Anterior cingulate cortex (tissue), 58 donors: ENCODE measurements at regions not wholly inside any gene's neighbourhood (a gene's known extent, or its start where the extent isn't known, plus 50 kb on each side); places are given as distances from the start of the nearest gene placed in this dataset.
"Not testable (repeated sequence)": the region's sequence is repeated elsewhere in the genome, so short reads cannot be mapped to it uniquely, and the experiment has no call there.

Experiments used
- DNase-seq, 58 donors: peaks; one replicate each; lab custom pipeline; 2025; lab: John Stamatoyannopoulos, UW

DNA sequence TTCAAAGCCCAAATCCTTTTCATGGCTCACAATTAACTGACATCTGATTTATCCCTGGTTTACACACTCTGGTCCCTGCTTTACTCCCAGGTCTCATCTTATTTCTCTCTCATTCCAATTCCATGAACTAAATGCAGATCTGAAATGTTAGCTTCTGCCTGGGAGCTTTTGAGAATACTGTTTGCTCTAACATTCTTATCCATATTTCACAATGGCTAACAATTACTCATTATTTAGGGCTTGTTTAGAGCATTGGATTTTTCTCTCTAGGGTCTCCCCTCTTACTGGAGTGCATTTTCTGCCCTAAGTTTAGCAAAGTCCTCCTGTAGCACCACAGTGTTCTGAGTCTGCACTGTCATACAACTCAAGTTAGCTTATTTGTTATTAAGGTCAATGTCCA, 121.5 kb upstream of the HCRTR2 start:
- DNase-seq, result no peak

DNA sequence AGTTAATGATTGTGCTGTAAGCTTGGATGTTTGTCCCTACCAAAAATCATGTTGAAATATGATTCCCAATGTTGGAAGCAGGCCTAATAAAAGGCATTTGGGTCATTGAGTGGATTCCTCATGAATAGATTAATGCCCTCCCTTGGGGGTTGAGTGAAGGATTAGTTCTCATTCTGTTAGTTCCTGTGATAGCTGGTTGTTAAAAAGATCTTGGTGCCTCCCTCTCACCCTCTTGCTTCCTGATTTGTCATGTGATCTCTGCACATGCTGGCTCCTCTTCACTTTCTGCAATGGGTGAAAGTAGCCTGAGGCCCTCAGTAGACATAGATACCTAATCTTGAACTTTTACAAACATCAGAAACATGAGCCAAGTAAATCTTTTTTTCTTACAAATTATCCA, 115.6 kb upstream of the HCRTR2 start:
- no peak for DNase-seq

DNA sequence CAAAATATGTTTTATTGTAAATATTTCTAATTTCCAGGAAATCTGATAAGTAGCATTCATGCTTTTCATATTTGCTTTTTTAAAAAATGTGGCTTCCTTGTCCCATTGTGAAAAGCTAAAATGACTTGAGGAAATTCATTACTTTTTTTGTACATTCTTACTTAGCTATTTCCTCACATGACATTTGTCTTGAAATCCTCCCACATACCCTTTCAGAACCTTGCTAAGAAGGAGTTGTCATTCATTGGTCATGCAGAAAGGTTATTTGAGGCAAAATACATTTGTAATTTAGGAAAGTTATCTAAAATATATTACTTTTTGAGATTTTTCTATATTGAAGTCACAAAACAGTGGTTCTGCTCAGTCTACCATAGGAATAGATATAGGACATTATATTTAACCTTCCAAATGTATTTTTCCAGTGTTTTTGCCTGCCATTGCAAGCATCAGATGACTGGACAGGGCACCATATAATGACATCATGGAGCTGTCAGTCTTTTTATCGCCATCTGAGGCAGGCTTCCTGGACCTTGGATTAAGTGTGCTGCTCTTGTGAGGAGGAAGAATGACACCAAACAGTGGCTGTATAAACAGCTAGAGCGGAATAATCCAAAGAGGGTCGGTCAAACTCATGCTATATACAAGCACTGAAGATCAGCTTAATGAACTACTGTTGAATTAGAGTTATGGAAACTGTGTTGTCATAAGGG, 109.4 kb upstream of the HCRTR2 start:
- no peak for DNase-seq

DNA sequence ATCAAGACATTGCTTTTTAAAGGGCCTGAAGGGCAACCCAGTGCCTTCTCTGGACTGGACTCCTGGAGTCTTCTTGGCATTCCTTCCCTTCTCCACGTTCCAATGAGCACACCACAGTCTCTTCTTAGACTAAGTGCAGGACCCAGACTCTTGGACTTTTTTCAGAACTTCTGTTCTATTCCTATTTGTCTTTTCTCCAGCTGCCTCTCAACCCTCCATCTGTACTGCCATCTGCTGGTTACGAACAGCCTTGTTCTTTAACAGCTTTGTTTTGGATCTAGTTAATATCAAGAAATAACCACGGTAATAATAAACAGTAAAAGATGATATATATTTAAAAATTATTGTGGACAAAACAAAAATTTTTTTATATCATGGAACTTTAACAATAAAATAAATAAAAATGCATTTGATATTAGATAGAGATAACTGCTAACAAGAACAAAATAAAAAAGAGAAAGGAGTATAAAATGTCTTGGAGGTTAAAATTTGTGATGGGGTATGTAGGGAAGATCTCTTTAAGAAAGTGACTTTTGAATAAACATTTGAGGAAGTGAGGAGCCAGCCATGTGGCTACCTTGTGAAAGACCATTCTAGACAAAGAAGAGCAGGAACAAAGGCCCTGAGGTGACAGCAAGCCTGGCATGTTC, 105.1 kb upstream of the HCRTR2 start:
- DNase-seq, result peak in 7 of 58 donors; percentile 0 to 6 (median 2)

DNA sequence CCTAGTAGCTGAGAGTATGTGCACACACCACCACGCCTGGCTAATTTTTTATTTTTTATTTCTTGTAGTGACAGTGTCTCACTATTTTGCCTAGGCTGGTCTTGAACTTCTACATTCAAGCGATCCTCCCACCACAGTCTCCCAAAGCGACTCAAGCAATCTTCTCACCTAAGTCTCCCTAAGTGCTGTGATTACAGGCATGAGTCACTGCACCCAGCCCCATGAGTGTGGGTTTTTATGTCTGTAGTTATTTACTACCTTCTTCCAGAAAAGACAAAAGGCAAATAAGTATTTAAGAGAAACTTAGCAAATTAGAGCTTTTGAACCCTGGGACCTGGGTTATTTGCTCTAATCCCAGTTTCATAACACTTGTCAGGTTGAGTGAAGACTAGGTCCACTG, 92.3 kb upstream of the HCRTR2 start:
- DNase-seq, result no peak

DNA sequence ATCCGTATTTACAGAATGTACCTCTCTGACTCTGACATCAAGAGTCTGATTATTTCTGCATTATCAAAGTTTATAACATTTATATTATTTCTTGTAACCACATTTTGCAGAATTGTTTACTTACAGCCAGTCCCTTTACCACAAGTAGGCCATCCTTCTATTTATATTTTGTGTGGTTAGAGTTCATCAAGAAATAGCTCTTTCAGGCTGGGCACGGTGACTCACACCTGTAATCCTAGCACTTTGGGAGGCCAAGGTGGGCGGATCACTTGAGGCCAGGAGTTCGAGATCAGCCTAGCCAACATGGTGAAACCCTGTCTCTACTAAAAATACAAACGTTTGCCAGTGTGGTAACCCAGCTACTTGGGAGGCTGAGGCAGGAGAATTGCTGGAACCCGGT, 86.3 kb upstream of the HCRTR2 start:
- DNase-seq, result not testable (repeated sequence)

DNA sequence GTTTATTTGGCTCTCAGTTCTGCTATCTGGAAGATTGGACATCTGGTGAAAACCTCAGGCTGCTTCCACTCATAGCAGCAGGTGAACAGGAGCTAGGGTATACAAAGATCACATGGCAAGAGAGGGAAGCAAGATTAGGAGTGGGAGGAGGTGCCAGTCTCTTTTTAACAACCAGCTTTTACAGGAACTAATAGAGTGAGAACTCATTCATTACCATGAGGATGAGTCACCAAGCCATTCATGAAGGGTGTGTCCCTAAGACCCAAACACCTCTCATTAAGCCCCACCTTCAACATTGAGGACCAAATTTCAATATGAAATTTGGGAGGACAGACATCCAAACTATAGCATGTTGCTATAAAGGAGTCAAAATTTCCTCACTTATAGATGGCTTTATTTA, 85.4 kb upstream of the HCRTR2 start:
- no peak for DNase-seq

DNA sequence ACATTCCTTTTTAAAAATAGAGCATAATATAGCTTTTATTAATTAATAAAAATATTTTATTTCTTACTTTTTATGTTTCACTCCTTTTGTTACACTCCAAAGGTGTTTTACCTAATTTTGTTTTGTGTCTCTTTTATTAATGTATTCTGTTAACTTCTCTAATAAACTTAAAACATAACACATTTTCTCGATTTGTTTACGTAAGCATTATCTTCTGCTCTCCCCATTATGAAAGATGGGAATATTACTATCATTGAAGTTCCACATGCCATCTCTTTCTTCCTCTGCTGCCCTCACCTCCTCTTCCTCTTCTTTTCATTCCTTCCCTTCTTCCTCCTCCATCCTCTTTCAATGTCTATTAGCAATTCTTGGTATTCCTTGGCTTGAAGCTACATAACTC, 85.0 kb upstream of the HCRTR2 start:
- DNase-seq, result no peak

DNA sequence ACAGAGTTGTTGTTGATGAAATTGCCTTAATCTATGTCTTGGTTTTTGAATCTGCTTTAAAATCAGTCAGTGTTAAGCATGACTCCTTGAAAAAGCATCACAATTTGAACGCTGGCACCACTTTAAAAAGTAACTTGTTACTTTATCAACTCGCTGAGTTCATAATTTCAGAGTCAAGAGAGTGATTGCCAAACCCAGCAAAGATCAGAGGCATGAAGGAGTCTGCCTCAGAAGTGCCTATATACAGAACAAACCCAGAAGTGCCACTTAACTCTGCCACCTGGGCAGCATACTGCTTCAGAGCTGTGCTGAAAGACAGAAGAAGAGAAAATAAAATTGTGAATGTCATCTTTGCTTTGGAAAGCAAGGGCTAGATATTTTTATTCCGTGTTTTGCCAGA, 73.6 kb upstream of the HCRTR2 start:
- DNase-seq, result no peak

DNA sequence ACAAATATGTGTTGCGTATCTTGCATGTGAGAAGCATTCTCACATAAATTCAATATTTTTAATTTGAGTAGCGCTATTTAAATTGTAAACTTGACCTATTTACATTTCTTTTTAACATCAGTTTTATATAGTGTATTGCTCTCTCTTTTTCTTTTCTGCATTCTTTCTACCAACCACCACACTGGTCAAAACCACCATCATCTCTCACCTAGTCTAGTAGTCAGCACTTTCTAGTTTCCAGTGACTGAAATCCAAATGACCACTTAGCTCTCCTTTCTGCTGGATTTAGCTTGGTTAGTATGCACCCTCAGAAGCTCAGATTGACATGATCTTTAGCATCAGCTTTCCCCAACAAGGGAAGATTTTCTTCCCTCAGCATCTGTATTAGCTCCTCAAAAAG, 73.2 kb upstream of the HCRTR2 start:
- DNase-seq, result no peak

DNA sequence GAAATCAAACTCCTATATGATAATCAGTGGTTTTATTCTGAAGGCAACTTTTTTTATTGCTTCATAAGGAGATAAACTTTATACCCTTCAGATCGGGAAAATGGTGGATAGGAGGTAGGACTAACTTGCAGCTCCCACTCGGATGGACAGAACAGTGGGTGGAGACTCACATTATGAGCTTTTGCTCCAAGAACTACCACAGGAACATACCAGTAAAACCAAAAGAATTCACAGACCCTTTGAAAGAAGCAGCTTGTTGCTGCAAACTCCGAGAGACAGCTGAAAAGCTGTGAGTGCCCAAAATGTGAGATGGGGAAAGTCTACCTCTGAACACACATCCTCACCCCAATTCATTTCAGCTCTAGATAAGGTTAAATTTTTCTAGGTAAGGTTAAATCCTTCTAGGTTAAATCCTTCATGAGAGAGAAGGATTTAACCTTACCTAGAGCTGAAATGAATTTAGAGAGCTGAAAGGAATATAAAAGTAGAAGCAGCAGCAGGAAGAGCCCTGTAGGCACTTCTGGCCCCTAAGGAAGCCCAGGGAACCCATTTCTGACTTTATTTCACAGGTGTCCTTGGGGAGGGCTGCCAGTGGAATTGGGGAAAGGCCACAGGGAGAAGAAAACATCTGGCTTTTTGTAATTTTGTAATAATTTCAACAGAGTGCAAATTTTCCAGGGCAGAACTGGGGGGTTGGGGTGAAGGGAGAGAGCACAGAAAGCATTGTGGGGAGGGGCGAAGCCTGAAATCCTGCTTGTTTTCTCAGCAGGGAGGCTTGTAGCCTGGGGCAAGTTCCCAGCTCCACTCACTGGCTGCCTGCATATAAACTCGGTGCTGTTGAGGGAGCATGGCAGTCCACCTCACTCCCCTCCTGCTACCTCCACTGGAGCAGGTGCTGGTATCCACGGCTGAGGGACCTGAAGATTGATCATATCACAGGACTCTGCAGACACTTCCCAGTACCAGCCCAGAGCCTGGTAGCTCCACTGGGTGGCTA, 65.9 kb upstream of the HCRTR2 start:
- DNase-seq, result no peak

DNA sequence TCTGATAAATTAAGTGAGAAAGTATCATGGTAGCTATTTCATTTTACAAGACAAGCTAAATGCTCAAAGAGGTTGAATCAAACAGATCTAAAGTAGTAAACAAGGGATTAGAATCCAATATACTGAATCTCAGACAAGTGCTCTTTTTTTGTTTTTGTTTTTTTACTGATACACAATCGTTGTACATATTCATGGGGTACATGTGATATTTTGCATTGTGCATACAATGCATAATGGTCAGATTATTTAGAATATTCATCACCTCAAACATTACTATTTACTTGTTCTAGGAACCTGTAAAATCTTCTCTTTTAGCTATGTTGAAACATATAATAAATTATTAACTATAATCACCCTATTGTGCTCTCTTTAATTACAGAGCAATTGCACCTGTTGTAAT, 57.0 kb upstream of the HCRTR2 start:
- no peak for DNase-seq

DNA sequence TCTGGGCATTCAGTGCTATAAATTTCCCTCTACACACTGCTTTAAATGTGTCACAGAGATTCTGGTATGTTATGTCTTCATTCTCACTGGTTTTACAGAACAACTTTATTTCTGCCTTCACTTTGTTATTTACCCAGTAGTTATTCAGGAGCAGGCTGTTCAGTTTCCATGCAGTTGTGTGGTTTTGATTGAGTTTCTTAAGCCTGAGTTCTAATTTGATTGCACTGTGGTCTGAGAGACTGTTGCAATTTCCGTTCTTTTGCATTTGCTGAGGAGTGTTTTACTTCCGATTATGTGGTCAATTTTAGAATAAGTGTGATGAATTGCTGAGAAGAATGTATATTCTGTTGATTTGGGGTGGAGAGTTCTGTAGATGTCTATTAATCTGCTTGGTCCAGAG, 50.1 kb upstream of the HCRTR2 start:
- DNase-seq, result not testable (repeated sequence)
